Activated CD4-positive, alpha-beta T cell treated with anti-CD3 and anti-CD28 coated beads, Interleukin-2, amount 50 U/mL, for 4 hours (primary cell): ENCODE measurements at regions not wholly inside any gene's neighbourhood (a gene's known extent, or its start where the extent isn't known, plus 50 kb on each side); places are given as distances from the start of the nearest gene placed in this dataset.

Experiments used
- DNase-seq, 2 experiments: peaks; one replicate each; pipeline ENCODE4 v3.0.0-alpha.2; 2020

GRCh38 chr7:23981314-23981713, 271.3 kb downstream of the STK31 start:
- no peak for DNase-seq

GRCh38 chr7:23981758-23982157, 271.7 kb downstream of the STK31 start:
- DNase-seq, result no peak

DNA sequence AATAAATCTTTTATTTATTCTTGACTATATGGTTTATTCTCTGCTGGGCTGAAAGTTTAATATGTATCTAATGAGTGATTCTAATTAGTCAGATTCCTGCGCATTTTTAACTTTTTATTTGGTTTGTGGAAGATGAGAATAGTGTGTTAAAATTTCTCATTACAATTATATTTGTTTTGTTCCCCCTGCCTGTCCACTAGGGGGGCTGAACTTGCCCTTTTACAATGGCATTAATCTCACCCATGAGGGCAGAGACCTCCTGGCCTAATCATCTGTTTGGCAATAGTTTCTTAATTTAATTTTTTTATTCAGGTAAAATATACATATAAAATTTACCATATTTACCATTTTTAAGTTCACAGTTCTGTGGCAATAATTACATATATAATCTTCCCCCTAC, 278.5 kb upstream of the NPY start:
- DNase-seq, result no peak

- DNase-seq, result no peak
These were observed 273.5 kb upstream of the NPY start for GRCh38 chr7:24010495-24010894.

DNA sequence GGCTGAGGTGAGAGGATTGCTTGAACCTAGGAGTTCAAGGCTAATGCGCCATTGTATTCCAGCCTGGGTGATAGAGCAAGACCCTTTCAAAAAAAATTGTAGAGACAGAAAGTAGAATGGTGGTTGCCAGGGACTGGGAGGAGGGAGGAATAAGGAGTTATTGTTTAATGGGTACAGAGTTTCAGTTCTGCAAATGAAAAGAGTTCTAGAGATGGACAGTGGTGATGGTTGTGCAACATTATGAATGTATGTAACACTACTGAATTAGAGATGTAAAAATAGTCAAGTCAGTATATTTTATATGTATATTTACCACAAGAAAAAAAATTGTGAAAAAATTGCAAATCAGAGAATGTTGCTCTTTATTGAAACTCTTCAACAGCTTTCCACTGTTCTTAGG, 266.5 kb upstream of the NPY start:
- no peak for DNase-seq

- DNase-seq, result no peak
These were observed 265.7 kb upstream of the NPY start for GRCh38 chr7:24018331-24018730.

GRCh38 chr7:24019841-24020240, 264.1 kb upstream of the NPY start:
- no peak for DNase-seq

GRCh38 chr7:24024276-24025068, 259.5 kb upstream of the NPY start:
- DNase-seq, result no peak

GRCh38 chr7:24025094-24025493, 258.9 kb upstream of the NPY start:
- no peak for DNase-seq

DNA sequence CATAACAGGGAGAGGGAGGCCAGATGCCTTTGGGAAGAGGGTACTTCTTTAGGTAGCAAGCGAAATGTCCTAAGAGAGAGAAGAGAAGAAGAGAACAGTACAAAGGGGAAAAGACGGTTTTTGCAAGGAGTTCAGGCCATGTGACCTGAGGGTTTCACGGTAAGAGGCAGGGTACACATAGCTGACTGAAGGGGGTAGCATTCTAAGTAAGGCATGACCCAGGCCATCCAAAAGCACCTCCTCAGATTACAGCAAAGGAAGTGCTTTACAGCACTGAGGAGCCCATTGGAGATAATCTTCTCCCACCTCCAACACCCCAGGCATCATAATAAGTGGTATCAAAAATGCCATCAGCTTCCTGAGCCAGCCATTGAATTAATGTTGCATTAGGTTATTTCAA, 258.2 kb upstream of the NPY start:
- no peak for DNase-seq

DNA sequence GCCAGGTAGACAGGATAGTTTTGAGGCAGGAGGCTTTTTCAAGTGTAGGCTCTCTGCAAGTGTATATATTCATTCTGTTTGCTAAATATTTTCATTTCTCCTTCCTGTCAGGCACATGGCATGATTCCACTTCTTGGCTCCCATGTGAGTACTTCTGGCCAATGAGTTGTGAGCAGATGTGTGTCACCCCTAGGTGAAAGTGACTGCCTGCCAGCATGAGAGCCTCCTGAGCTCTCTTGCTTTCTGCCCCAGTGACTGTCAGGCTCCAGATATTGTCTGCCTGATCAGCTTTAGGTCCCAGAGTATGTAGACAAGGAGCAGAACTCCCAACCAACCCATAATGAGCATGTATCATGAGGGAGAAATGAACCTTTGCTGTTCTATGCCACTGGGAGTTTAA, 257.6 kb upstream of the NPY start:
- no peak for DNase-seq

DNA sequence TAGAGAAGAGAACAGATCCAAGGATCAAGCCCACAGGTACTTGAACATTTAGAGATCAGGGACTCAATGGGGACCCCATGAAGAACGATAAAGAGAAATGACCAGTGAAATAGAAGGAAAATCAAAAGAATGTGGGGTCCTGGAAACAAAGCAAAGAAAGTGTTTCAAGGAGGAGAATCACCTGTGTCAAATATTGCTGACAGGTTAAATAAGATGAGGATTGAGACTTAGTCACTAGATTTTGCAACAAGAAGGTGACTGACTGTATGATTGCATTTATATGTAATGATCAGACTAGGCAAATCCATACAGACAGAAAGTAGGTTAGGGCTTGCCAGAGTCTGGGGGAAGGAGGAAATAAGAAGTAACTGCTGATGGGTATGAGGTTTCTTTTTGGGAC, 254.9 kb upstream of the NPY start:
- no peak for DNase-seq

GRCh38 chr7:24034251-24034650, 249.7 kb upstream of the NPY start:
- DNase-seq, result no peak

- no peak for DNase-seq
These were observed 248.5 kb upstream of the NPY start for GRCh38 chr7:24035366-24036032.

DNA sequence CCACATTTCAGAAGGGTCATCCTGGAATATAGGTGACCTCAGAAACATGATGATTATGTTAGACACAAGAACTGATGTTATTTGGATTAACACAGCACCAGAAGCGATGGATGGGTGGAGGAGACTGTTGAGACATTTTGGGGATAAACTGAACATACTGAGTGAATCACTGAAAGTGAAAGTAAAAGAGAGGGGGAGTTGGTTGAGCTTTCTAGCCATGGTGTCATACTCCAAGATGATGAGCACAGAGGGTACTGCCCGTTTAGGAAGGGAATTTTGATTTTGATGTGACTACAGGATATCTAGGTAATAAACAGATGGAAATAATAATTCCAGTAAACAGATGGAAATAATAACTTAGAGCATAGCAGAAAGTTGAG, 248.0 kb upstream of the NPY start:
- DNase-seq, result no peak

DNA sequence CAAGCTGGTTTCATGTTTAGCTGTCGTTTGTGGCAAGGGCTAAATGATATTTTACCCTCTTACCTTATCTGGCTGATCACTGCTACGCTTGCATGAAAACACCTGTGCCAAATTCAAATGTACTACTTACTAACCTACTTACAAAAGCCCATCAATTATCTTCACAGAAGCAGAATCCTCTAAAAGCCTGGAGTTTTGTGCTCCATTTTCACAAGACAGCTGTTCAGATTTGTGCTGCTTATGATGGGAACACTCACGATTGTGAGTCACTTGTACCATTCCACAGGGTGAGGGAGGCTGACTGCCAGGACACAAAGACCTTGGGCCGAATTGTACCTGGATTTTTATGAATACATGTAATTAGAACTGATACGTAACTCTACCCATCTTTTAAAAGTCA, 245.0 kb upstream of the NPY start:
- no peak for DNase-seq

DNA sequence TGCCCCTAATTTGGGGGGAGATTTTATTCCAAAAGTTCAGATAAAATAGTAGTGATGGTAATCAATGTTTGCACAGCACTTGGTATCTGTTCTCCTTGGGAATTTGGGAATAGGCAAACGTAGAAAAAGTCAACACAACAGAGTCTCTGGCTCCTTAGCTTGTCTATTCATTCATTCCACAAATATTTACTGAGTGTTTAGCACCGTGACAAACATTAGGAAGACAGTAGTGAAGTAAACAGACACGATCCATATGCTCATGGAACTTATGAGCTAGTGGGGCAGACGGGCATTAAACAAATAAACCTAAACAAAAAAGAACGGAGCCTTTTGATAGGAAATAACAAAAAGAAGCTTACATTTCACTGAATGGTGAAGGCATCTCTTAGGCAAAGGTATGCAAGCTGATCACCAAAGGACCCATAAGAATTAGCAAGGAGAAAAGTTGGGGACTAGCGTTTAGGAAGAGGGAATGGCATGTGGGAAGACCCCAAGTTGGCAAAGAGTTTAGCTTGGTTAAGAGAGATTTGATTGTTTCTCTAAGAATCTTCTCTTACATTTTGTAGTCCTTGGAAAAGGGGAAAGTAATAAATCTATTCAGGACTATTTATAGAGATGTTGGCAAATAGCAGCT, 243.9 kb upstream of the NPY start:
- DNase-seq, result no peak

DNA sequence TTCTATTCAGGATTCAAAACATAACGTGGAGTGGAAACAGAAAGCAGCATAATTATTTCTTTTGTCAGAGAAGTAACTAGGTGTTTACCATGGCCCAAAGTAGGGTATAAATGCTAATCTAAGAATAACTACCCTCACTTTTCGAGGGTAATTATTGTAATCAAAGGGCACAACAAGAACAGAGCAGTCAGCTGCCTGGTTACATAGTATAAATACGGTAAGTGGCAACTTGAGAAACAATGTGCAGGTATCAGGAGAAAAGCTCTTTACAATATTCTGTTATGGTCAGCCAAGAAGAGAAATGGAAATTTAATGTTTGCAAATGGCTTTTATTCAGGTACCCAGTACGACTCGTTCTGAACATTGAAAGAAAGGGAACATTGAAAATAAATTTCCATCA, 242.0 kb upstream of the NPY start:
- no peak for DNase-seq

- DNase-seq, result no peak
These were observed 234.7 kb upstream of the NPY start for GRCh38 chr7:24049296-24049695.

DNA sequence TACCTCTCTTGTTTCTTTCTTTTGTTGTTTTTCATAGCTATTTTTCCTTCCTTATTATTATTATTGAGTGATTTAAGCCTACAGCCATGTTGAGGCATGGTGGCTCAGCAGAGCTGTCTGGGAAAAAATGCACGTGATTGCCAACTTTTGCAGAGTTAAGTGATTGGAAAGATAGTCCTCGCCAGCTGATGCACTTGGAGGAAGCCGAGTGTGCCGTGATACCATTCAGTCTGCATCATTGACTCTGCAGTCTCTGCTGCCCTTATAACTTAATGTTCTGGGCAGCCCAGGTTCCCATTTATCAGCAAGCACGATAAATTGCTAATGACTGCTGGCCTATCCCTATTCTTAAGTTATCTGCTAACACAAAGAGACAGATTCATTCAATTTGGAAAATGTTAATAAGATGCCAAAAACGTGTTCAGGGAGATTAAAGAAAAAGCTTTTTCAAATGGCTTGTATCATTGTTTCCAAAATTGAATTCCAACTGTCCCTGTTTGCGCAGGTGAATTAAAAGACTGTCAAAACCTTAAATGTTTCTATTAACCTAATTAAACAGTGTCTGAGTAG, 232.9 kb upstream of the NPY start:
- DNase-seq, result no peak

DNA sequence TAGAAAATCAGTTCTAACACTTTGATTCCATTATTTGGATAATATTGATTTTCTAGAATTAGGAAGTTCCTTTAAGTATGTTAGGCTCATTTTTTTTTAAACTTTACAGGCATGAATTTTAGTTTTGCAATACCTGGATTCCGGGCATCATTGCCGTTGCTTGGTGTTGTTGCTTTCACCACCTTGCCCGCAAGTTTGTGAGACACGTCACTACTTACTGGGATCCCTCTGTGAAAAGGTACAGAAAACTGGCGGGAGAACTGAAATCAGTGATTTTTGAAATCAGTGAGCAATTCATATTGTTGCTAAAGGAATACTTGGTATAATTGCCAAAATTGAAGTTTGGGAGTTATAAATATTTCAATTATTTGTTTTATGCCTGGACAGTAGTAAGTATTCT, 232.3 kb upstream of the NPY start:
- DNase-seq, result no peak

GRCh38 chr7:24052572-24053260, 231.3 kb upstream of the NPY start:
- no peak for DNase-seq

- no peak for DNase-seq
These were observed 229.8 kb upstream of the NPY start for GRCh38 chr7:24054236-24054635.
